Renal cortical epithelial cell (primary cell): ENCODE measurements at regions not wholly inside any gene's neighbourhood (a gene's known extent, or its start where the extent isn't known, plus 50 kb on each side); places are given as distances from the start of the nearest gene placed in this dataset.

Experiments
- DNase-seq: peaks from one replicate; pipeline ENCODE4 v3.0.0-alpha.2; 2011; ENCODE audit warnings: low read depth

- no peak for DNase-seq
Observed at GRCh38 chr12:128205145-128205544, 61.8 kb upstream of the TMEM132C start.

- DNase-seq = no peak
Observed at GRCh38 chr12:128205758-128206157, 61.2 kb upstream of the TMEM132C start.
